NB4 (cell line): ENCODE measurements at regions not wholly inside any gene's neighbourhood (a gene's known extent, or its start where the extent isn't known, plus 50 kb on each side); places are given as distances from the start of the nearest gene placed in this dataset.

Experiments used
- MYC ChIP-seq: IDR thresholded peaks from 2 replicates; pipeline ENCODE4 v1.6.1; 2011; ENCODE audit warnings: low read depth, low read length
- POLR2A ChIP-seq: IDR thresholded peaks from 2 replicates; pipeline ENCODE4 v1.6.1; 2011; ENCODE audit warnings: mild to moderate bottlenecking; ENCODE audit not compliant: insufficient read length; ENCODE audit errors: extremely low read depth
- TF ChIP-seq, protein P1 (sequence below): IDR thresholded peaks from one replicate; pipeline ENCODE4 v1.5.1; 2012; ENCODE audit warnings: low read depth, low read length
- TF ChIP-seq, protein P2 (sequence below): IDR thresholded peaks from 2 replicates; pipeline ENCODE4 v1.6.1; 2011; ENCODE audit warnings: low read depth, low read length

DNA sequence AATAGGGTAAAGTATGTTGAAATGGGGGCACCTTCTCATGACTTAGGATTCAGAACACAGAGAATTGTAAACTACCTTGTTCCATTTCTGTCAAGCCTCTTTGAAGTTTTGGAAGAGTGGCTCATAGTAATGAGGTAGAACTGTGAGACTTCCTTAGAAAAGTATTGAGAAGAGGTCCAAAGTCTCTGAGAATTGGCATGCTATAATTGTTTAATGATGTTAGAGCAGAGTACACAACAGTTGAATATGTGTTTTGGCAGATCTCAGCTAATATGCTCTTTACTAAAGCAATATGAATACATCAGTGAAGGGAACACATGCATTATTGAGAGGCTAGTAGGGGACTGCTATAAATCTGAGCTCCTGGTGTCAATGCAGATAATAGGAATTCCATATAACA is 579.4 kb upstream of the RIOK2 start:
- TF ChIP-seq, protein P1, sequence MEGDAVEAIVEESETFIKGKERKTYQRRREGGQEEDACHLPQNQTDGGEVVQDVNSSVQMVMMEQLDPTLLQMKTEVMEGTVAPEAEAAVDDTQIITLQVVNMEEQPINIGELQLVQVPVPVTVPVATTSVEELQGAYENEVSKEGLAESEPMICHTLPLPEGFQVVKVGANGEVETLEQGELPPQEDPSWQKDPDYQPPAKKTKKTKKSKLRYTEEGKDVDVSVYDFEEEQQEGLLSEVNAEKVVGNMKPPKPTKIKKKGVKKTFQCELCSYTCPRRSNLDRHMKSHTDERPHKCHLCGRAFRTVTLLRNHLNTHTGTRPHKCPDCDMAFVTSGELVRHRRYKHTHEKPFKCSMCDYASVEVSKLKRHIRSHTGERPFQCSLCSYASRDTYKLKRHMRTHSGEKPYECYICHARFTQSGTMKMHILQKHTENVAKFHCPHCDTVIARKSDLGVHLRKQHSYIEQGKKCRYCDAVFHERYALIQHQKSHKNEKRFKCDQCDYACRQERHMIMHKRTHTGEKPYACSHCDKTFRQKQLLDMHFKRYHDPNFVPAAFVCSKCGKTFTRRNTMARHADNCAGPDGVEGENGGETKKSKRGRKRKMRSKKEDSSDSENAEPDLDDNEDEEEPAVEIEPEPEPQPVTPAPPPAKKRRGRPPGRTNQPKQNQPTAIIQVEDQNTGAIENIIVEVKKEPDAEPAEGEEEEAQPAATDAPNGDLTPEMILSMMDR: no peak
- no peak for TF ChIP-seq POLR2A
- TF ChIP-seq, protein P2, sequence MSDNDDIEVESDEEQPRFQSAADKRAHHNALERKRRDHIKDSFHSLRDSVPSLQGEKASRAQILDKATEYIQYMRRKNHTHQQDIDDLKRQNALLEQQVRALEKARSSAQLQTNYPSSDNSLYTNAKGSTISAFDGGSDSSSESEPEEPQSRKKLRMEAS: no peak
- TF ChIP-seq MYC: no peak
